CD4-positive, alpha-beta T cell (primary cell): ENCODE measurements at regions not wholly inside any gene's neighbourhood (a gene's known extent, or its start where the extent isn't known, plus 50 kb on each side); places are given as distances from the start of the nearest gene placed in this dataset.

Source experiments
- ATAC-seq: fragments of 200-7000 bp; cut with Tn5 transposase; one replicate; pipeline ENCODE4 v1.10.0; 2022; ENCODE audit warnings: mild to moderate bottlenecking; ENCODE audit not compliant: poor library complexity
- CTCF ChIA-PET: fragments of 350-600 bp; sonication (Branson Sonifier 250); formaldehyde crosslinking; loops from one replicate; lab custom pipeline; 2021; ENCODE audit warnings: antibody characterized with exemption, inconsistent platforms; lab: Charles Lee
- POLR2A ChIA-PET: fragments of 350-600 bp; sonication (Branson Sonifier 250); formaldehyde crosslinking; loops from one replicate; lab custom pipeline; 2021; ENCODE audit warnings: antibody characterized with exemption, inconsistent platforms; lab: Charles Lee
- DNase-seq, 14 experiments: peaks; one replicate each; pipeline ENCODE4 v3.0.0-alpha.2; 2013 to 2020; ENCODE audit warnings: mixed read lengths in 2 of 14
- H3K27ac ChIP-seq, 2 donors: one replicate each; pipeline versions ENCODE4 v1.5.1 to v1.7.0; 2013; ENCODE audit warnings: low read length in 2 of 2, low read depth in 1 of 2, mild to moderate bottlenecking in 1 of 2
- H3K27me3 ChIP-seq, 2 experiments: 1 replicate in 1 of 2; 2 replicates in 1 of 2; pipeline versions ENCODE4 v1.6.1 to v1.7.0; 2013; ENCODE audit warnings: low read length in 2 of 2, control low read depth in 1 of 2, mild to moderate bottlenecking in 1 of 2, moderate library complexity in 1 of 2; ENCODE audit not compliant: insufficient read depth in 2 of 2, control insufficient read depth in 1 of 2
- H3K36me3 ChIP-seq: one replicate; pipeline ENCODE4 v1.6.1; 2013; ENCODE audit warnings: low read length, control low read depth; ENCODE audit not compliant: insufficient read depth
- H3K4me1 ChIP-seq: one replicate; pipeline ENCODE4 v1.6.1; 2013; ENCODE audit warnings: low read length, control low read depth; ENCODE audit not compliant: insufficient read depth
- H3K4me3 ChIP-seq: one replicate; pipeline ENCODE4 v1.5.1; 2013; ENCODE audit warnings: mild to moderate bottlenecking, low read length, moderate library complexity
- H3K9me3 ChIP-seq, 2 experiments: 1 replicate in 1 of 2; 2 replicates in 1 of 2; pipeline versions ENCODE4 v1.6.1 to v1.7.0; 2013; ENCODE audit warnings: low read length in 2 of 2, mild to moderate bottlenecking in 2 of 2, control low read depth in 1 of 2, moderate library complexity in 1 of 2; ENCODE audit not compliant: control insufficient read depth in 1 of 2, insufficient read depth in 1 of 2
- H3K27ac Mint-ChIP-seq: one replicate; pipeline ENCODE4 v1.8.0; 2020; ENCODE audit warnings: mixed read lengths
- H3K27me3 Mint-ChIP-seq: one replicate; pipeline ENCODE4 v1.8.0; 2021; ENCODE audit warnings: mixed read lengths
- H3K36me3 Mint-ChIP-seq: one replicate; pipeline ENCODE4 v1.8.0; 2021; ENCODE audit warnings: low read depth, mixed read lengths
- H3K4me1 Mint-ChIP-seq: one replicate; pipeline ENCODE4 v1.8.0; 2021; ENCODE audit warnings: low read depth, mixed read lengths
- H3K4me3 Mint-ChIP-seq: one replicate; pipeline ENCODE4 v1.8.0; 2020; ENCODE audit warnings: mild to moderate bottlenecking, mixed read lengths
- H3K9me3 Mint-ChIP-seq: one replicate; pipeline ENCODE4 v1.8.0; 2020; ENCODE audit warnings: mixed read lengths
- CTCF ChIP-seq: fragments of 200-600 bp; IDR thresholded peaks from one replicate; pipeline ENCODE4 v1.8.0; 2022; ENCODE audit warnings: antibody characterized with exemption, mild to moderate bottlenecking
- intact Hi-C, 2 experiments: fragments of 100-400 bp; cut with DNase I in 1 of 2; cut with micrococcal nuclease in 1 of 2; formaldehyde crosslinking; loops; one replicate each; pipeline versions ENCODE4 v1.15.1 to v1.9.0; 2023 to 2025; cut with DNase I, micrococcal nuclease

GRCh38 chr9:118575341-118576070, 793.7 kb downstream of the BRINP1 start:
- POLR2A ChIA-PET, result no interaction called here
- ATAC-seq, result no peak
- CTCF ChIA-PET, result interaction anchor here (1.0 kb wide), 1 partner anchor 10 kb away, joined by 3 read pairs; no protein-coding TSS in a partner anchor
- no peaks in the 10 kb centered on the region for H3K36me3 ChIP-seq
- H3K27me3 ChIP-seq, result no peaks in the 10 kb centered on the region
- intact Hi-C loops, result no loop called here
- TF ChIP-seq CTCF, result no peak
- no peaks in the 10 kb centered on the region for H3K27me3 Mint-ChIP-seq
- no peak overlapping the region for H3K4me3 ChIP-seq
- H3K36me3 Mint-ChIP-seq, result no peaks in the 10 kb centered on the region
- no peak overlapping the region for H3K27ac Mint-ChIP-seq
- DNase-seq, result no peak
- H3K4me1 Mint-ChIP-seq, result no peaks in the 10 kb centered on the region
- H3K9me3 Mint-ChIP-seq, result peaks cover 5% of the 10 kb centered on the region
- H3K4me3 Mint-ChIP-seq, result no peak overlapping the region
- H3K9me3 ChIP-seq, result peaks cover 0 to 14% of the 10 kb centered on the region in 2 experiments
- no peaks in the 10 kb centered on the region for H3K4me1 ChIP-seq
- no peak overlapping the region for H3K27ac ChIP-seq

- H3K27ac ChIP-seq, result no peak overlapping the region
- H3K4me1 ChIP-seq, result no peaks in the 10 kb centered on the region
- ATAC-seq, result no peak
- ChIA-PET POLR2A (no interaction called here), CTCF (no interaction called here)
- no peak for DNase-seq
- no peak overlapping the region for H3K4me3 Mint-ChIP-seq
- intact Hi-C loops, result no loop called here
- no peaks in the 10 kb centered on the region for H3K27me3 Mint-ChIP-seq
- H3K4me1 Mint-ChIP-seq, result no peaks in the 10 kb centered on the region
- H3K9me3 Mint-ChIP-seq, result peaks cover 5% of the 10 kb centered on the region
- peaks cover 0 to 14% of the 10 kb centered on the region in 2 experiments for H3K9me3 ChIP-seq
- no peak for TF ChIP-seq CTCF
- H3K36me3 Mint-ChIP-seq, result no peaks in the 10 kb centered on the region
- H3K27me3 ChIP-seq, result no peaks in the 10 kb centered on the region
- H3K4me3 ChIP-seq, result no peak overlapping the region
- no peak overlapping the region for H3K27ac Mint-ChIP-seq
- no peaks in the 10 kb centered on the region for H3K36me3 ChIP-seq
Observed at GRCh38 chr9:118577121-118577520, 792.1 kb downstream of the BRINP1 start.

- no peak overlapping the region for H3K4me3 ChIP-seq
- no peak overlapping the region for H3K27ac ChIP-seq
- no peaks in the 10 kb centered on the region for H3K36me3 ChIP-seq
- intact Hi-C loops, result no loop called here
- H3K27me3 Mint-ChIP-seq, result no peaks in the 10 kb centered on the region
- no peak overlapping the region for H3K27ac Mint-ChIP-seq
- no peaks in the 10 kb centered on the region for H3K4me1 ChIP-seq
- ATAC-seq (no peak), DNase-seq (no peak)
- no peaks in the 10 kb centered on the region for H3K27me3 ChIP-seq
- CTCF ChIA-PET, result interaction anchor here (1.2 kb wide), 1 partner anchor 11 kb away, joined by 3 read pairs; no protein-coding TSS in a partner anchor
- H3K4me3 Mint-ChIP-seq, result no peak overlapping the region
- H3K4me1 Mint-ChIP-seq, result no peaks in the 10 kb centered on the region
- peaks cover 2% of the 10 kb centered on the region for H3K9me3 Mint-ChIP-seq
- H3K36me3 Mint-ChIP-seq, result no peaks in the 10 kb centered on the region
- H3K9me3 ChIP-seq, result peaks cover 0 to 14% of the 10 kb centered on the region in 2 experiments
- POLR2A ChIA-PET, result no interaction called here
- TF ChIP-seq CTCF, result no peak
Observed at GRCh38 chr9:118578467-118578866, 790.8 kb downstream of the BRINP1 start.
